Activated CD4-positive, alpha-beta T cell treated with anti-CD3 and anti-CD28 coated beads, Interleukin-2, amount 10 ng/mL, durations not matched to agents 7 days and 5 days (primary cell): ENCODE measurements at regions not wholly inside any gene's neighbourhood (a gene's known extent, or its start where the extent isn't known, plus 50 kb on each side); places are given as distances from the start of the nearest gene placed in this dataset.

Experiments
- CTCF ChIA-PET: fragments of 350-600 bp; sonication (Branson Sonifier 250); formaldehyde crosslinking; loops from one replicate; lab custom pipeline; 2021; ENCODE audit warnings: antibody characterized with exemption; lab: Charles Lee
- POLR2A ChIA-PET: fragments of 350-600 bp; sonication (Branson Sonifier 250); formaldehyde crosslinking; loops from one replicate; lab custom pipeline; 2021; ENCODE audit warnings: antibody characterized with exemption; lab: Charles Lee
- DNase-seq: peaks from one replicate; pipeline ENCODE4 v3.0.0-alpha.2; 2020
- H3K27ac Mint-ChIP-seq: one replicate; pipeline ENCODE4 v1.8.0; 2021; ENCODE audit warnings: mild to moderate bottlenecking, moderate library complexity, mixed read lengths
- H3K27me3 Mint-ChIP-seq: one replicate; pipeline ENCODE4 v1.8.0; 2021; ENCODE audit warnings: mixed read lengths
- H3K36me3 Mint-ChIP-seq: one replicate; pipeline ENCODE4 v1.8.0; 2021; ENCODE audit warnings: low read depth, mixed read lengths
- H3K4me1 Mint-ChIP-seq: one replicate; pipeline ENCODE4 v1.8.0; 2021; ENCODE audit warnings: mixed read lengths
- H3K4me3 Mint-ChIP-seq: one replicate; pipeline ENCODE4 v1.8.0; 2021; ENCODE audit warnings: mild to moderate bottlenecking, moderate library complexity, mixed read lengths
- H3K9me3 Mint-ChIP-seq: one replicate; pipeline ENCODE4 v1.8.0; 2021; ENCODE audit warnings: mixed read lengths

DNA sequence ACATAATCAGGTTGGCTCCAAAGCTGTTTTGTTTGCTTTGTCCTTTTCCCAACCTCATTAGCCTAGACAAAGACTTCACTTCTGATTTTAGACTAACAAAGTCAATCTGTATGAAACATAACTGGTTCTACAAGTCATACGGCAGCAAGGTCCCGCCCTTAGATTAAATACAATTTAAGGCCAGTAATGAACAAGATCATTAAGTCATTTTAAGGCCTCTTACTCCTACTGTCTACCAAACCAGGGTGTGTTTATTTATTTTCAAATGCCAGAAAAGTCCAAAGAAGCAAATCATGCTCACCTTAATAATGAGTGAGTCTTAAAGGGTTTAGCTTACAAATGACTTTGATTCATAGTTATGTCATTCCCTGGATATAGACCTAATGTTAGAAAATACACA is 148.4 kb upstream of the ACVR2A start:
- H3K27ac Mint-ChIP-seq = no peak overlapping the region
- H3K4me1 Mint-ChIP-seq = no peaks in the 10 kb centered on the region
- H3K9me3 Mint-ChIP-seq = peaks cover 5% of the 10 kb centered on the region
- H3K4me3 Mint-ChIP-seq = no peak overlapping the region
- no peaks in the 10 kb centered on the region for H3K36me3 Mint-ChIP-seq
- CTCF ChIA-PET = no interaction called here
- no peak for DNase-seq
- POLR2A ChIA-PET = no interaction called here
- H3K27me3 Mint-ChIP-seq = peaks cover 2% of the 10 kb centered on the region

DNA sequence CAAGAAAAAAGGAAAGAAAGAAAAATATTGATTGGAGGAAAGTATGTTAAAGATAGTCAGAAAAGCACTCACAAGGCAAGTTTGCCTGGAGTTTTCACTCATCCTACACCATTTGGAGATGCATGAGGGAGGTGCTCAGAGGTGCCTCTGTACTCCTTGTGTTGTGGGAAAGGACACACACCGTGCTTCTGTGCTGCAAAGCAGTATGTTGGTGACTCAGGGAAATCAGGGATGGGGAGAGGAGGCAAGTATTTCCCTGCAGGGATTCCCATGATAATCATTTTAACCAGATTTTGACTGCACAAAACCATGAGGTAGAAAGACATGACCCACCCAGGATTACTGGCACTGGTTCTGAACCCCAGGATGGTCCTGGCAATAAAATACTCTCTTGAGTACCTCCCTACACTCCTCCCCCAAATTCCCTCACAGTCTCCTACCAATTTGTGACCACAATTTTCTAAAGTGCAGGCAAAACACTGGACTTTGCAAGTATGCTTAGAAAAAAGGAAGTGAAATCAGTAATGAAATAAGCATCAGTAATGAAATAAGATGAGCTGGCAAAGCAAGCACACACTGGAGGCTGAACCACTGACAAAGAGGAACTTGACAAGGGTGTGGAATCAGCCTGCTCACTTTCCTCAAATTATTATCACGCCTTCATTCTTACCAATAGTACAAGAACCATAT is 155.5 kb upstream of the ACVR2A start:
- peaks cover 3% of the 10 kb centered on the region for H3K27me3 Mint-ChIP-seq
- H3K4me3 Mint-ChIP-seq = no peak overlapping the region
- ChIA-PET CTCF (no interaction called here), POLR2A (no interaction called here)
- no peak for DNase-seq
- peaks cover 6% of the 10 kb centered on the region for H3K9me3 Mint-ChIP-seq
- no peaks in the 10 kb centered on the region for H3K36me3 Mint-ChIP-seq
- H3K4me1 Mint-ChIP-seq = no peaks in the 10 kb centered on the region
- no peak overlapping the region for H3K27ac Mint-ChIP-seq

DNA sequence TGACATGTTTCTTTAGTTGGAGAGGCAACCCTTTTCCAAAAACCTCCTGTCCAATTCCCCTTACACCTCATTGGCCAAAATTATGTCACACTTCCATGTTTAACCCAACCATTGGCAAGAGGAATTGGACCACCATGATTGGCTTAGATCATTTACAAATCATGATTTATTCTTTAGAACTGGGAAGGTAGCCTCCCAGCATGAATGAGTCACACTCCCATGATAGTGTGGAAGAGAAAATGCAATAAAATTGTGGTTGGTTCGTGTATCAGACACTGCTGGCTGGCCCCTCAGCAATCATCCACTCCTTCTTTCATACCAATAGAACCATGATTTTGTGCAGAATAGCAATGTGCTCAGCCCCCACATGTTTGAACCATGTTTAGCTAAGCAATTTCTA is 156.6 kb upstream of the ACVR2A start:
- no peaks in the 10 kb centered on the region for H3K4me1 Mint-ChIP-seq
- H3K9me3 Mint-ChIP-seq = peaks cover 6% of the 10 kb centered on the region
- H3K27me3 Mint-ChIP-seq = peaks cover 3% of the 10 kb centered on the region
- no peaks in the 10 kb centered on the region for H3K36me3 Mint-ChIP-seq
- ChIA-PET POLR2A (no interaction called here), CTCF (no interaction called here)
- H3K27ac Mint-ChIP-seq = no peak overlapping the region
- no peak for DNase-seq
- H3K4me3 Mint-ChIP-seq = no peak overlapping the region

DNA sequence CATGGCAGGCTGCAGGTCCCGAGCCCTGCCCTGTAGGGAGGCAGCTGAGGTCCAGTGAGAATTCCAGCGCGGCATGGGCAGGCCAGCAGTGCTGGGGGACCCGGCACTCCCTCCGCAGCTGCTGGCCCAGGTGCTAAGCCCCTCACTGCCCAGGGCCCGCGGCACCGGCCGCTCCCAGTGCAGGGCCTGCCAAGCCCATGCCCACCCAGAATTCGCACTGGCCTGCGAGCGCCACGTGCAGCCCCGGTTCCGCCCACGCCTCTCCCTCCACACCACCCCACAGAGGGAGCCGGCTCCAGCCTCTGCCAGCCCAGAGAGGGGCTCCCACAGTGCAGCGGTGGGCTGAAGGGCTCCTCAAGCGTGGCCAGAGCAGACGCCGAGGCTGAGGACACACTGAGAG is 158.5 kb upstream of the ACVR2A start:
- ChIA-PET CTCF (no interaction called here), POLR2A (interaction anchor here (0.6 kb wide), 1 partner anchor 15 kb away, joined by 3 read pairs; no protein-coding TSS in a partner anchor)
- H3K27me3 Mint-ChIP-seq = peaks cover 3% of the 10 kb centered on the region
- H3K4me3 Mint-ChIP-seq = no peak overlapping the region
- H3K27ac Mint-ChIP-seq = no peak overlapping the region
- no peaks in the 10 kb centered on the region for H3K4me1 Mint-ChIP-seq
- H3K9me3 Mint-ChIP-seq = peaks cover 6% of the 10 kb centered on the region
- DNase-seq = no peak
- H3K36me3 Mint-ChIP-seq = no peaks in the 10 kb centered on the region

DNA sequence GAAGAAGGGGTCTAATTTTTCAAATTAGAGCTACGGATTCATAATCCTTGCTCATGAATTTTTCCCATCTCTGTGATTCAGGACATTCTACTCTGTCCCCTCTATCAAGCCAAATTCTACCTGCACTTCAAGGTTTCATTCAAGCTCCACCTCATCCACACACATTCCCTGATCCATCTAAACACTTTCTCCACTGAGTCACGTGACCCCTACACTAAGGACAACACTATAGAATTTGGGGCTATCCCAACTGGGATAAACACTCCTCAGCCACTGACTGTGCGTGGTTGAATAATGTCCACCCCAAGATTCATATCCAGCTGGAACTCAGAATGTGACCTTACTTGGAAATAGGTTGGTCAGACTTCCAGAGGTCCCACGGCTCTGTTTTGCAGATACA is 159.9 kb upstream of the ACVR2A start:
- H3K36me3 Mint-ChIP-seq = no peaks in the 10 kb centered on the region
- ChIA-PET POLR2A (no interaction called here), CTCF (interaction anchor here (1.5 kb wide), 1 partner anchor 21 kb away, joined by 3 read pairs; no protein-coding TSS in a partner anchor)

GRCh38 chr2:147683380-147683779 is 161.4 kb upstream of the ACVR2A start:
- no peaks in the 10 kb centered on the region for H3K27me3 Mint-ChIP-seq
- no peak overlapping the region for H3K4me3 Mint-ChIP-seq
- no peak for DNase-seq
- no peaks in the 10 kb centered on the region for H3K36me3 Mint-ChIP-seq
- H3K9me3 Mint-ChIP-seq = peaks cover 6% of the 10 kb centered on the region
- H3K27ac Mint-ChIP-seq = no peak overlapping the region
- CTCF ChIA-PET = interaction anchor here (0.6 to 0.7 kb wide), 2 partner anchors 16 to 90 kb away, joined by 3 read pairs; no protein-coding TSS in a partner anchor
- H3K4me1 Mint-ChIP-seq = no peaks in the 10 kb centered on the region
- POLR2A ChIA-PET = no interaction called here

More for the DNA sequence above, 159.9 kb upstream of the ACVR2A start:
- peaks cover 3% of the 10 kb centered on the region for H3K27me3 Mint-ChIP-seq
- H3K4me1 Mint-ChIP-seq = no peaks in the 10 kb centered on the region
- no peak overlapping the region for H3K4me3 Mint-ChIP-seq
- no peak for DNase-seq
- H3K9me3 Mint-ChIP-seq = peaks cover 6% of the 10 kb centered on the region
- no peak overlapping the region for H3K27ac Mint-ChIP-seq

DNA sequence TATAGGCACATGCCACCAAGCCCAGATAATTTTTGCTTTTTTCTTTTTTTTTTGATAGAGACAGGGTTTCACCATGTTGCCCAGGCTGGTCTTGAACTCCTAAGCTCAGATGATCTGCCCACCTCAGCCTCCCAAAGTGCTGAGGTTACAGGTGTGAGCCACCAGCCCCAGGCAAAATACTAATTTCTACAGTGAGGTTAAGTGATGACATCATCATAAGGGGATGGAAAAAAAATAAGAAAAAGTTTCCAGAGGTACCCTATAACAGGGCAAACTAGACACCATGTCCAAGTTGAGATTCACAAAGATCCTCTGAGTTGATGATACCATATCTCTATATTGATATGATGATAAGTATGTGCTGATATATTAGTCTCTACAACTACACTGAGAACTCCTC is 163.7 kb upstream of the ACVR2A start:
- H3K27me3 Mint-ChIP-seq = no peaks in the 10 kb centered on the region
- H3K9me3 Mint-ChIP-seq = peaks cover 7% of the 10 kb centered on the region
- H3K4me3 Mint-ChIP-seq = no peak overlapping the region
- no peaks in the 10 kb centered on the region for H3K4me1 Mint-ChIP-seq
- POLR2A ChIA-PET = no interaction called here
- CTCF ChIA-PET = interaction anchor here (0.6 to 1.5 kb wide), 2 partner anchors 16 to 564 kb away, joined by 3 to 4 read pairs; no protein-coding TSS in a partner anchor
- no peaks in the 10 kb centered on the region for H3K36me3 Mint-ChIP-seq
- no peak overlapping the region for H3K27ac Mint-ChIP-seq
- no peak for DNase-seq

DNA sequence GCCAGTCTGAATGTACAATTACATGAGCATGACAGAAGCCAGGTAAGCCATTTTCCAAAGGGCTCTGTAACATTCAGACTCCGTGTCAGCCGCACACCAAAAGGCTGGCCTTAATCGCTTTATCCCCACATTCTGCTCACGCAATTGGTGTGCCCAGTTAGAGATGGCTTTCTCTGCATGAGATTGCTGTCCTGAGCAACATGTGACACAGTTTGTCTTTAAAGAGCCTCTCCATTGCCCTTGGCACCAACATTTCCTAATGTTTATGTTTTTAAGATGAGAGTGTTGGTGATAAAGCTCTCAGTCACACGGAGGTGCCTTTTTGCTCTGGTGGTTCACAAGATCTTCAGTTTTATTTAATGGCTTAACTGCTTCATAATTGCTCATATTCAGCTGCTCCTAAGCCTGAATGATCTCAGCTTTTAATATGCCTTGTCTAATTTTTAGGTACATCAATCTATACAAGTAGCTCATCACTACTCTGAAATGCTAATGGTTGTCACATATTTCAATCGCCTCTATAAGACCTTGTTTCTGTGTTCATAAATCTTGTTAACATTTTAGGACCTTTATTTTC is 164.8 kb upstream of the ACVR2A start:
- Mint-ChIP-seq H3K27me3 (no peaks in the 10 kb centered on the region), H3K9me3 (peaks cover 2% of the 10 kb centered on the region), H3K4me3 (no peak overlapping the region), H3K4me1 (no peaks in the 10 kb centered on the region), H3K36me3 (no peaks in the 10 kb centered on the region), H3K27ac (no peak overlapping the region)
- ChIA-PET POLR2A (no interaction called here), CTCF (no interaction called here)
- DNase-seq = no peak

DNA sequence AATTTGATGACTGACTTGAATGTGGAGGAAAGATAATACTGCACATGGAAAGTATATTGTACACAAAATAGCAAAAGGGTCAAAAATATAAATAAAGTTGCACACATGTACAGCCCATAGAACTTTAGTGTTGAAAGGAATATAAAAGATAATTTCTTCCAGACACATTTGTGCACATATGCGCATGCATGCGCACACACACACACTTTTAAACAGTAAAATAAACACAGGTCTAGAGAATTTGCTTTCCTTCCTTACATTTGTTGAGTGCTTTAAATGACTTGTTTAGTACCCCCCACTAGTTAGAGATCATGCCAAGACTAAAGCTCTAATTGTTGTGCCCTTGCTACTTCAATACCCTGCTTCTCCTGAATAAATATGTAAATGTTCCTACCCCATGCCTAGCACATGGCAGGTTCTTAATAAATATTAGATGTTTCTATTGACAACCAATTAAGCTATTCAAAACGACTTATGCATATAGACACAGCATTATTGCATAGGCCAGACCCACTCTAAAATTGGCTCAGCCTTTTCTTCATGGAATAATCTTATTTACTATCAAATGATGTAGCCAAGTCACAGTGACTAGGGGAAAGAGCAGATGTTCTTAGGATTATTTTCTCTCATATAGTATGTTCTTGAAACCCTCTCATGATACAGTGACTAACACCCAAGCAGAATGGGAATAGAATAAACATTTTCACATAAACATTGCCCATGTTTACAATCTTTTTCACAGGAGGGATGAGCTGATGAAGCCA is 165.5 kb upstream of the ACVR2A start:
- Mint-ChIP-seq H3K4me3 (no peak overlapping the region), H3K27me3 (no peaks in the 10 kb centered on the region), H3K27ac (no peak overlapping the region), H3K9me3 (peaks cover 2% of the 10 kb centered on the region), H3K4me1 (no peaks in the 10 kb centered on the region), H3K36me3 (no peaks in the 10 kb centered on the region)
- no peak for DNase-seq
- ChIA-PET CTCF (interaction anchor here (1.4 kb wide), 1 partner anchor 39 kb away, joined by 3 read pairs; no protein-coding TSS in a partner anchor), POLR2A (no interaction called here)

DNA sequence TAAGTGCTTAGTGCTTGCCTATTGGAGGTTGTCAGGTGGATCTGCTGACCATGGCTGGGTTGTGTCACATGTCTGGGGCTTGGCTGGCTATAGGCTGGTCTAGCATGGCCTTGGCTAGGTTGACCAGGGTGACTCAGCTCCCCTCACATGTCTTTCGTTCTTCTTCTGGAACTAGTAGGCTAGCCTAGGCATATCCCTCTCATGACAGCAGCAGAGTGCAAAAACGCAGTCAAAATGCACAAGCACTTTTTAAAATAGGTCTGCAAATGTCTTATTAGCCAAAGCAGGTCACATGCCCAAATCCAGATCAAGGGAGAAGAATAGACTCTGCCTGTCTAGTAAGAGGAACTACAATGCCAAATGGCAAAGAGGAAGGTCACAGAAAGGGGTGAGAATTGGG is 179.7 kb upstream of the ACVR2A start:
- Mint-ChIP-seq H3K4me1 (peaks cover 34% of the 10 kb centered on the region), H3K36me3 (peaks cover 9% of the 10 kb centered on the region), H3K4me3 (no peak overlapping the region), H3K27ac (no peak overlapping the region), H3K9me3 (peaks cover 2% of the 10 kb centered on the region), H3K27me3 (no peaks in the 10 kb centered on the region)
- CTCF ChIA-PET = interaction anchor here (0.6 to 1.2 kb wide), 4 partner anchors 9 to 663 kb away, joined by 3 to 5 read pairs (median 3); no protein-coding TSS in a partner anchor
- POLR2A ChIA-PET = no interaction called here
- no peak for DNase-seq

DNA sequence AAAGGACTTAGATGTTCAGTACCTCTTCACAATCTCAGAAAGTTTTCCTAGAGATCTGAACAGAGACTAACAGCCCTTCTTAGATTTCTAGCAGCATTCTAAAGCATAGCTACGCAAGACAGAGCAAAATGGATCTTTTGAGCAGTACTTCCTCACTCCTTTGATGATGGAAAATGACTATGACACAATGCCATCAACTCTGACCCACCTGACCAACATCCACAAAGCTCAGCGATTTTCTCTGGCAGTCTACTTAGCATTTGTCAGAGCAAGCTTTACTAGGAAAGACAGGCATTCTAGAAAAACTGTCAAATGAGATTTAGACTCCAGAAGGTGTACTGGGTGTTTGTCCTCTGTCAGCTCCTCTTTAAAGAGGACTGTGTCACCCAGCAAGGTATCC is 180.9 kb upstream of the ACVR2A start:
- Mint-ChIP-seq H3K36me3 (peaks cover 10% of the 10 kb centered on the region), H3K4me3 (peak overlapping the region; percentile 46), H3K9me3 (peaks cover 2% of the 10 kb centered on the region), H3K4me1 (peaks cover 36% of the 10 kb centered on the region), H3K27me3 (no peaks in the 10 kb centered on the region), H3K27ac (peak overlapping the region; percentile 87)
- ChIA-PET CTCF (interaction anchor here (0.6 to 1.3 kb wide), 5 partner anchors 9 to 179 kb away, joined by 3 to 4 read pairs (median 3); no protein-coding TSS in a partner anchor), POLR2A (interaction anchor here (1.0 kb wide), 1 partner anchor 35 kb away, joined by 4 read pairs; no protein-coding TSS in a partner anchor)
- DNase-seq = peak; percentile 18

DNA sequence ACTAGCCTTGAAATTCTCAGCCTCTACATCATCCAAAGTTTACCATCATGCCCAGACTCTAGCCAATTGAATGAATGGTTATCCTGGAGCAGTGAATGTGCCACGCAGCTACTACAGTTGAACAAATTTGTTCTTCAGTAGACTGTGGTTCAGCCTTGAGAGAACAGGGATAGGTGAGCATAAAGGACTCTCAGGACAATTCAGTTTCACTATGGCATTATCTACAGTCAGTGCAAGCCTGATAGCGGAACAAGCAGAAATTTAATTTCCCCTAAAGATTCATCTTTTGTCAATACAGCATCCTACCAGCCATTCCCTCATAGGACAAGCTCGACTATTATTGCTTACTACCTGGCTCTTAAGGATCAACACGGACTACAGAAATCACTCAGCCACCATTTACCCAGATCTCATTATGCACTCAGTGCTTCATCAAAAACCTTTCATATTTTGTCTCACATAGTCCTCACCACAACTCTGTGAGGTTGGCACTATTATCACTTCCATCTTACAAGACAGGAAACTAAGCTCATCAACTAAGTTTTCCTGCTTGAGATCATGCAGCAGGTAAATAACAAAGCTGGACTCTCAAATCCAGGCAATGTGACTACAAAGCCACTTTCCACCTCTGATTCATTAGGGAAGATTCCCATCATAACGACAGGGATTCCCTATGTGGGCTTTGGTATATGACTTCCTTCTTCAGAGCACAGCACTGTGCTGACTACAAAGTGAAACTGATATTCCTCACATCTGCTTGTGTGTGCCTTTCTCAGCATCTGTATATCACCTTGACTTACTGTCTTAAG is 181.5 kb upstream of the ACVR2A start:
- CTCF ChIA-PET = interaction anchor here (0.6 to 1.3 kb wide), 5 partner anchors 8 to 178 kb away, joined by 3 to 4 read pairs (median 3); no protein-coding TSS in a partner anchor
- Mint-ChIP-seq H3K27me3 (no peaks in the 10 kb centered on the region), H3K4me1 (peaks cover 36% of the 10 kb centered on the region), H3K27ac (peak overlapping the region; percentile 87), H3K9me3 (peaks cover 2% of the 10 kb centered on the region), H3K36me3 (peaks cover 11% of the 10 kb centered on the region), H3K4me3 (peak overlapping the region; percentile 46)
- peak; percentile 45 for DNase-seq
- POLR2A ChIA-PET = interaction anchor here (1.0 kb wide), 1 partner anchor 35 kb away, joined by 4 read pairs; no protein-coding TSS in a partner anchor
